GM21529 (cell line): ENCODE measurements at regions not wholly inside any gene's neighbourhood (a gene's known extent, or its start where the extent isn't known, plus 50 kb on each side); places are given as distances from the start of the nearest gene placed in this dataset.

Experiments used
- ATAC-seq: cut with Tn5 transposase; IDR thresholded peaks from one replicate; pipeline ENCODE4 v1.9.1; 2021; ENCODE audit not compliant: unreplicated experiment

DNA sequence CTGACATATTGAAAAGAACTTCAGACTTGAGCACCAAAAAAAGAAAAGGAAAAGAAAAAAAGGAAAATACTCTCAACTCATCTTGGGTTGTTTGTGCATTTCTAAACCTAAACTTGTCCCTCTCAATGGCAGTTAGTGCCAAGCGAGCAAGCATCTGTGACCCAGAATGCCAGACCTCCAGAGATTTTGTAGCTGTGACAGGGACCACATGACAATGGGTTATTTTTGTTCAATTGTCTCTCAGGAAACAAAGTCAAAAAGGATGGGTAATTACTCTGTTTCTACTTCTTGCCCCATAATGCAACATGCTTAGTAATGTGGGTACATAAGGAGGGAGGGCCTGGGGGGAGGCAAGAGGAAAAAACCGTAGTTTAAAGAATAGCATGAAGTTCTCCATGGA, 285.7 kb upstream of the RTL1 start:
- ATAC-seq = no peak

DNA sequence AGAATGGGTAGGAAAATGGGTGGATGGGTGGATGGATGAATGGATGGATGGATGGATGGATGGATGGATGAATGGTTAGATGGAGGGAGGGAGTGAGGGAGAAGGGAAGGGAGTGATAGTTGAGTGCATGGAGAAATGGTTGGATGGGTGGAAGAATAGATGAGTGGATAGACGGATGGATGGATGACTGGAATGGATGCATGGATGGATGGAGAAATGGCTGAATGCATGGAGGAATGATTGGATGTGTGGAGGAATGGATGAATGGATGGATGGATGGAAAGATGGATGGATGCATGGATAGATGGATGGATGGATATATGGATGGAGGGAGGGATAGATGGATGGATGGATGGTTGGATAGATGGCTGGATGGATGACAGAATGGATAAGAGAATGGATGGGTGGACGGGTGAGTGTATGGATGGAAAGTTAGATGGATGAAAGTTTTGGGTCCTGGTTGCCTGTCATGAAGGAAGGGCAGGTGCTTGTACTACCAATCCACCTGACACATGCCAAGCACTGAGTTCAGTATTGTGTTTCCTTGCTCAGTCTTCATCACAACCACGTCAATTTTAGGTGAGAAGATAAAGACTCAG, 286.5 kb upstream of the RTL1 start:
- no peak for ATAC-seq

DNA sequence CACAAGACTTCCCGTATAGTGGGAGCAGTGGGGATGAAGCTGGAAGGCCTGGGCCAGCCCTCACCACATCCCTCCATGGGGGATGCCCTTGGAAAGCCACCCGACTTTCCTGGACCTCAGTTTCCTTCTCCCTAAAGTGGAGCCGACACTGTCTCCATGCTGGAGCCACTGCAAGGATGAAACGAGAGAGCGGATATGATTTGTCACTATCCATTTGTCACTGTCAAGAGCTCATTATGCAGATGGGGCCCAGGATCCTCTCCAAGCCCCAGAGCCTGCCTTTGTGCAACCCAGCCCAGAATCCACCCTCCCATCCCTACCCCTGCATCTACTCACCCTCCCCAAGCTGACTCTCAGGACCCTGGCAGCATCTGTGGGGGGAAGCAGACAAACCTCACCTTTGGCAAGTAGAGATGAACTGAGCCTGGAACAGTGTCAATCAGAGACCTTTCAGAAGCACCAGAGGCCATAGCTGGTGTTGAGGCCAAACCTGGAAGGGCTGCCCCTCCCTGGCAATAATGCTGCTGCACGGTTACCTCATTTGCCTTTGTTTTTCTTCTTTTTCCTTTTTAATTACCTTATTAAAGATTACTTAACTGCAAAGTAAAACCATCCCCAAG, 287.7 kb upstream of the RTL1 start:
- no peak for ATAC-seq

DNA sequence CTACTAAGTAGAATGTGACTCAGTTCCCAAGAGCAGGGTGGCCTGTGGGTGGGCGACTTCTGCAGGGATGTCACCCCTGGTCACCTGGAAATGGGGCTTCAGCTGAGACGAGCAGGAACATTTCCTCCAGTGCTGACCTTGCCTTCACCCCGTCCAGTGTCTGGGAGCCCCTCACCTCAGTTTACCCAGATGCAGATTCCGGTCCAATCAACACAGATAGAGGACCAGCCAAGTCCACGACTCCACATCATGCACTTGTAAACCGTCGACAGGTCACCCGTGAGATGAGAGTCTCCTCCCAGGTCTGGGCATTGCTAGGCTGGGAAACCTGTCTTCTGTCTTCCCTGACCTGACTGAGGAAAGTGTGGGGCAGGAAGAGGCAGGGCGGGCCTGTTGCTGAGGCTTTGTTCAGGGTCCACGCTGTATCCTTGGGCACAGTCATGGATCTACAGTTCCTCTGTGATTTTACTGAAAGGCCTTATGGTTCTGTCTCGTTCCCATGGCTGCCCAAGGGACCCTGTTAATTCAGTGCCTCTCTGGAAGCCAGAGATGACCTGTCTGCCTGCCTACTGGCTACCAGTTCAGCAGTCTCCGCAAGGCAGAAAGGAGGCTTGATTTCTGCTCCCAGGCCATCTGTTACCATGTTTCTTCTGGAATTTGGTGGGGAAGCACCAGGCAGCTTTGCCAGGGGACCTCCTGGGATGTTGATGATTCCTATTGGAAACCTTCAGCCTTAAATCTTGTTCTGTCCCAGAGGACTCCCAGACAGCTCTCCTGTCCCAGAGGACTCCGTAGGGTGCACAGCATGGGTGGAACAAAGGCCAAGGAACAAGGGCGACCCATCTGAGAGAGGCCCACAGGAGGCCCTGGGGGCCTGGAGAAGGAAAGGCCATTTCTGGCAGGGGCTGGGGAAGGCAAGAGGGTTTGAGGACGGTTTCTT, 288.5 kb upstream of the RTL1 start:
- no peak for ATAC-seq

DNA sequence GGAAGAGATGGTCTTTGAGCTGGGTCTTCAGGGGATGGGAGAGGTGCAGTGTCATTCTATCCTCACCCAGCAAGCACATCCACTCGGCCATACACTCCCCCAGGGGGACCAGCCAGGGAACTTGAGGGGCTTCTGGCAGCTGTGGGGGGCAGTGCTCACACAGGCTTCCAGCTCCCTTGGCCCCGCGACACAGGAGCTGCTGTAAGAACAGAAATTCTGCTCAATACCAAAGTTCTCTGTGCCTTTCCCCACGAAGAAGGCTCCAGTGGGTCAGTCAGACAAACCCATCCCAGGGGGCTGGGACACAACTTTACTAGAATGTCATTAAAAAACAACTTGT, 289.1 kb upstream of the RTL1 start:
- ATAC-seq = no peak

DNA sequence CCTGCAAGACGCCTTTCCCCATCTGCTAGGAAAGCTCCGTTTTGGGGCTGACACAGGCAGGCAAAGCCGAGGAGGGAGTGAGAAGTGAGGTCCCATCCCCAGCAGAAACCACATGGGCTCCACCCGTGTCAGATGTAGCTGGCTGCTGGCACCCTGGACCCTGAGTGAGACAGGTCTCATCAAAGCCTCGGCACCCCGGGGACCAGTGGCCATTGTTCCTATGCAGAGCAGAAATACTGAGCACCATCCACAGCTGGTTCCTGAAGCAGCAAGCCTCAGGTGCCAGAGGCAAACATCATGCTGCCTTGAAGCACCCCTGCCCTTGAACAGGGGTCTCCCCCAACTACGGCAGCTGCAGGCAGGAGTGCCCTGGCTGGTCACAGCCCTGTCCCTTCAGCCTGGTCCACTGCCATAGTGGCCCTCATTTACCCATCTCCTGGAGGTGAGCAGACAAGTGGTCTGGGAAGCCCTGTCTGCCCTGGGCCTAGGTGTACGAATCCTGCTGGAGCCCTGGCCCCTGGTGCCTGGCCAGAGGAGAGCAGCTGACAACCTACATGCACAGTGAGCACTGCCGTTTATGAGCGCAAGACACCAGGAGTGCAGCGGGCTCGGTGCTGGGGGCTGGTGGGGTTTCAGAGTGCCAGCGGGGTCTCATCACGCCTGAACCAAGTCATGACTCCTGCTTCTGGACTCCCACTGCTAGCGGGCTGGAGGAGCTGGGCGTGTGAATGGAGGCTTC, 289.8 kb upstream of the RTL1 start:
- ATAC-seq = no peak

DNA sequence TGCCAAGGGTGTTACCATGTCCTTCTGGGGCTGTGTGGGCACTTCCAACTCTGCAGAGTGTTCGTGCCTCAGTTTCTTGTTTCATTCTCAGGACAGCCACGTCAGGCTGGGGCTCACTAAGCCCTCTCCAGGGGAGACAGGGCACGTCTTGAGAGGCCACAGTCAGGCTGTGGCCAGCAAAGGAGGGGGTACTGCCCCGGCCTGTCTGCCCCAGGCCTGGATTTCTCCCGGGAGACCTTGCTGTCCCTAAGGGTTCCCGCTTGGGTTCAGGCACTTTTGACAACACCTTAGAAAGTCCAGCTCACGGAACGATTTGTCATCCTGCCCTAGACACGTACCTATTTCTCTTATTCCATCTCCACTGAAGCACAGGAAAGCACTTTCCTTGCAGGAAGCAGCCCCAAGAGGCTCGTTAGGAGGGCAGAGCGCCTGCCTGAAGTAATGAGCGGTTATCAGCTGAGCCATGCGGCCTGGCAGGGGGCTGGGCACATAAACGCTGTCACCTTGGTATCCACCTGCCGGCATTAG, 290.4 kb upstream of the RTL1 start:
- no peak for ATAC-seq

DNA sequence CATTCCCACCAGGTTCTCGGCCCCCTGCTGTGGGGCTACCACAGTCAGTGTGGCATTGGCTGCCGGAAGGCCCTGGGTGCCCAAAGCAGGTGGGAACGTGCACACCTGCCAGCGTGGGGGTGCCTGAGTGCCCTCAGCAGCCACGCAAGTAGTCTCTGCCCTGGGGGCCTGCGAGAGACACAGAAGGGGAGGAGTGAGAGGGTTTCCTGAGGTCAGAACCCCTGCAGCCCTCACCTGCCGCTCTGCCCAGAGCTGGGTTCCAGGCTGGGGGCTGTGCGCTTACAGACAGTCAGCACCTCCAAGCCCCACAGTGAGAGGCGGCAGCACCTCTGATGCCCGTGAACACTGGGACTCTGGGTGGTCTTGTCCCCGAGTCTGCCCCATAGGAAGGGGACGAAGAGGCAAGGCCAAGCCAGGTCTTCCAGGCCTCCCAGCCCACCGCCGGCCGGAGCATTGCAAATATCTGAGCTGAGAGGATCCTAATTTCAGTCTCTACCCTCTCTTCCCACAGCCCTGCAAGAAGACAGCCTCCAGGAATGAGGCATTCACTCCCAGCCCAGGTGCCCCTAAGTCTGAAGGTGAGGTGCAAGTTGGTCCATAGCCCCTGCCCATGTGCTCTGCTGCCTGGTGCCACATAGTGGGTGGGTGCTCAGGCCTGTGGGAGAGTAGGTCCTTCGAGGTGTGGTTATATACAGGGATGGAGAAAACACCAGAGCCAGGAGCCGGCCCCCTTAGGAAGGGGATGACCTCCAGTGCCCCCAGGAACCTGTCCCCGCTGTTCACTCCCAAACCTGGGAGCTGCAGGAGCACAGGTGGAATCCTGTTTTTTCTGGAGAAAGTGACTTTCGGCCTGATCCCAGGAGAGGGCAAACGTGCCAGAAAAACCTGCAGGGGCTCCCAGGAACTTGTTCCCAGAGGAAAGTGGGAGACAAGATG, 291.1 kb upstream of the RTL1 start:
- no peak for ATAC-seq

DNA sequence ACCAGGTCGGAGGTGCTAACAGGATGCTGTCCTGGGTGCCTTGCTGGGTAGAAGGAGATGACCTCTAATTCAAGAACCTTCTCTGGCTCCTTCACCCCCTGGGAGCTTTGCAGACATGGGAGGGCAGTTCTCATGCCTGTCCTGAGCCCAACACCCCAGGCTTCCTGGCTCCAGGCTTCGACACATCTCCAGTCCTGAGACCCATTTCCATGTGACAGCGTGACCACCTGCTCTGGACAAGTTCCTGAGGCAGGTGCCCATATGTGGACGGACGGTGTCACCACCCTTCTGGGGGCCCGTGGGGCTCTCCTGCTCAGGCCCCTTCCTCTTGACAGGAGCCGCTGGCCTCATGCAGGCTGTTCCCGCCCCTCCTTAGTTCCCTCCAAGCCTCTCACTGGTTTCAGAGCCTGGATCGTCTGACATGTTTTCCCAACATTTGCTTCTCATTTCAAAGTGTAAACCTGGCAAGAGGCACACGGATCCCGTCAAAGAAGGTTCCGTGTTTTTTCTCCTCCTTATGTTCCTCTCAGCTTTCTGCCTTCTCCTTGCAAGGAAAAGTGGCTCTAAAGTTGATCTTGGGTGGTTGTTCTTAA, 291.9 kb upstream of the RTL1 start:
- ATAC-seq = no peak

DNA sequence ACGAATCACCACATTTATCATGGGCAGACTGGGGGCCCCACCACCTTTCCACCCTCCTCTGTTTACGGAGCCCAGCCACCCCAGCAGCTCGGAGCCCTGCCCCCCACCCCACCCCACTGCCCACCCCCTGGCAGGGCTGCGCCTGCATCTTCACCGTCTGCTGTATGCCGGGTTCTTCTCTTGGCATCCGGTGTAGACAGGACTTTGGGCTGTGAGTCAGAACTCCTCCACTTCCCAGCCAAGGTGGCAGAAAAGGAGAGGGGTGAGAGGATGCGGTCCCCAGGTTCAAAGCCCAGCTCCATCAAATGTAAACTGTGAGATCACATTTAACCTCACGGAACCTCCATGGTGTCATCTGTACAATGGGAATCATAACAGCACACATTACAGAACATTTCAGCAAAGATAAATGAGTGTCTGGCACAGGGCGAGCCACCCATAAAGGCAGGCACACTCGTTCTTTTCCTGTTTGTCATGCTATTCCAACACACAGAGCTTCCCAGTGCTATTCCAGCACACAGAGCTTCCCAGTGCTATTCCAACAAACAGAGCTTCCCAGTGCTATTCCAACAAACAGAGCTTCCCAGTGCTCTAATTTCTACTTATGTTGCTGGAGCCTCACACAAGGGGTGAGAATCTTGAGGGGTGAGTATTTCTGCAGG, 292.7 kb upstream of the RTL1 start:
- ATAC-seq = no peak

DNA sequence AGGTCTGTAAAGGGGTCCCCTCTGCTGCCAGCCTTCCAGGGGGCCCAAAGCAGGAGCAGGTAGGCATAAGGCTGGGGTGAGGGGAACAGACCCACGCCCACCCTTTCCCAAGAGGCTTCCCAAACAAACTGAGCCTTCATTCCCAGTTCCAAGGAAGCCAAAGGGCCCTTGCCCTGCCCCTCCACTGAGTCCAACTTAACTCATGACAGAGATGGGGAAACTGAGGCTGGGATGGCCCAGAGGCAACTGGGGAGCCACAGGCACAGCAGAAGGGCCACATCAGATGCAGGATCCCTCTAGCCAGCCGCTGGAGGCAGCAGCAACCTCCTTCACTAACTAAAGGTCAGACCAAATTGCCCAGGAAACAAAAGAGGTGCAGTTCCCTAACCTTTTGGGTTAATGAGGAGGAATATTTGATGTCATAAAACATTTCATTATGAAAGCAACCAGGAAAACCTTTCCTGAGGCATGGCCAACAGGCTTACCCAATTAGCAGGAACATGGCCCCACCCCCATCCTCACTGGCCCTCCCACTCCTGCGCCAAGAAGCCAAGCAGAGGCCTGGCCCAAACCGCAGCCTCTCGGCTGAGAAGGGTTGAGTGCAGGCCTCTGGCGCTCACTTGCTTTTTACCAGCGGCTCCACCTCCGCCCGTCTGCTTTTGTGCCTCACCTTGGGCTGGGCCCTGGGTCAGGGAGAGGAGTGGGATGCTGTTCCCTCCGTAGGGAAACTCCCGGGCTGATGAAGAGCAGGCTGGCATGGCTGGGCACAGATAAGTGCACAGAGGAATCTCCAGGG, 293.5 kb upstream of the RTL1 start:
- ATAC-seq = no peak

DNA sequence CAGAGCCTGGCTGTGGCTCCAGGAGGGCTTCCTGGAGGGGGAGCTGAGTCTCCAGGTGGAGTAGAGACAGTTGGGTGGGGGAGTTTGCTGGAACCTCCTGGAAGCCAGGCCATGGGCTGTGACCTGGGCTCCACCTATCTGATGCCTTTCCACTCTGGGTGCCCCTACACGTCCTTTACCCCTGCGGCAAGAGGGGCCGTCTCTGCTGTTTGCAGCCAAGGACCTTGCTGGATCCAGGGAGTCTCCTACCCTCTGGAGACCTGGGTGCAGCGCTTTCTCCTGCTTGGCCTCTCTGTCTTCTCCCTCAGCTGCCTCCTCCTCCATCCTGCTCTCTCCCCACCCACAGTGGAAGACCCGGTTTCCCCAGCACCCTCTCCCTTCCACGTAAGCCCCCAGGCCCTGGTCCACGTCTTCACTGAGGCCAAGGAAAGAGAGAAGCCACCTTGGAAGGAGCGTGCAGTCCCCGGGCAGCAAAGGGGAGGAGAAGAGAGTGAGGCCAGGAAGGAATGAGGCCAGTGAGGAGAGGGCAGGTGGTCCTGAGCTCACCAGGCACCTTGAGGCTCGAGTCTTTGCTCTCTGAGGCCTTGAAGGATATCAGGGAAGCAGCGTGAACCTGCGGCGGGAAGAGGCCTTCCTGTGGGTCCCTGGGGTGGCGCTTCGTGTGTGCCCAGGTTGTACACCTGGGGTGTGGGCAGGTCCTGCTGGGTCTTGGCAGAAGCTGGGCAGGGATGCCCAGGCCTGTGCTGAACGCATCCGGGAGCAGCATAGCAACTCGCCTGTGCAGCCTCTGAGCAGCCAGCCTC, 294.3 kb upstream of the RTL1 start:
- ATAC-seq = no peak

DNA sequence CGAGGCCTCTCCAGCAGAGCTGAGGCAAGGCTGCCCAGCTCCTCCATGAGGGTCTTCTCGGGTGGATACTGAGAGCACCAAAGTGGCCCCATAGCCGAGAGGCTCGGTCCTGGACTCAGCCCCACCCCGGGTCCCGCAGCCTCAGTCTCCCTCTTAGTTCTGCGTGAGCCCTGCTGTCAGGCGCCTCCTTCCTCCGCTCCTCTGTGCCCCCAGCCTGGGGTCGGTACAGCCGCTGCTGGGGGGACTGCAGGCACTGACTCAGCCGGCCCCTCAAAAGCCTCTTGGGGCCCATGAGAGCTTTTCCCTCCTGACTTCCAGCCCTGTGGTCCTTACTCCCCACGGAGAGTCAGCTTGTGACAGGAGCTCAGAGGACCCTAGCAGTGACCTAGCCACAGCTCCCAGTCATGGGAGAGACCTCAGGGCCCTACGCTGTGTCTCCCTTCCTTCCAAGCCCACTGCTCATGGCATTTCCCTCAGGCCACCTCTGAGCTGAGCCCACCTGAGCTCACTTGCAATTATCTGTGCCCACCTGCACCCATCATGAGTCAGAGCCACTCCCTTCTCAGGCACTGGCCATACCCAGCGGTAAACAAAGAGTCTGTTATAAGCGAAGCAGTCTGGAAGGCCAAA, 295.0 kb upstream of the RTL1 start:
- no peak for ATAC-seq

DNA sequence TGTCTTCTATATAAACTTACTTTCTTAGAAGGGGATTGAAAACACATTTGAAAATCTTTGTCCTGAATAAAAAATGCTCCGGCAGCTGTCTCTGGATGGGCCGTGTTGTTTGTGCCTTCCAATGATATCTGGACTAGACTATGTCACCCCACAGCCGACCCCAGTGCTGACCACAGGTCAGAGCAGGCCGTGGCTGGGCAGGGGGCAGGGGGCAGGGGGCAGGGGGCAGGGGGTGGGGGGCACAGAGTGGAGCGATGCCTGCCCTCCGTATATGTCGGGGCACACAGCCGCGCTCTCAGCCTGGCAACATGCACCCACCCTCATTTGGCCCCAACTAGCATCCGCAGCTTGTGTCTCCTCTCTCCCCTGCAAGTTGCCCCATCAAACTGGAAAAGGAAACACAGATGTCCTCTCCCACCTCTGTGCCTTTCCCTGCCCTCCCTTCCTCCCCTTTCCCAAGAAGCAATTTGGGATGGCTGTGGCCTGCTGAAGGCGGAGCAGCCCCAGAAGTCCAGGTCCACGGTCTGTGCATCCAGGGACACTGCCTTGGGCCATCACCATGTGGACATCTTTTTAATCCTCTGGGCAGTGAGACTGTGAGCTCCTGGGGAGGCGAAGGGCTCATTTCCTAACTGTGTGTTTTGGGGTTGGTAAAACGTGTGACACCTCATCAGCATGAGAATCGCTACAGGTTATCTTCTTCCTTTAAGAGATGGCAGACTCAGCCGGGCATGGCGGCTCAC, 295.7 kb upstream of the RTL1 start:
- ATAC-seq = no peak

DNA sequence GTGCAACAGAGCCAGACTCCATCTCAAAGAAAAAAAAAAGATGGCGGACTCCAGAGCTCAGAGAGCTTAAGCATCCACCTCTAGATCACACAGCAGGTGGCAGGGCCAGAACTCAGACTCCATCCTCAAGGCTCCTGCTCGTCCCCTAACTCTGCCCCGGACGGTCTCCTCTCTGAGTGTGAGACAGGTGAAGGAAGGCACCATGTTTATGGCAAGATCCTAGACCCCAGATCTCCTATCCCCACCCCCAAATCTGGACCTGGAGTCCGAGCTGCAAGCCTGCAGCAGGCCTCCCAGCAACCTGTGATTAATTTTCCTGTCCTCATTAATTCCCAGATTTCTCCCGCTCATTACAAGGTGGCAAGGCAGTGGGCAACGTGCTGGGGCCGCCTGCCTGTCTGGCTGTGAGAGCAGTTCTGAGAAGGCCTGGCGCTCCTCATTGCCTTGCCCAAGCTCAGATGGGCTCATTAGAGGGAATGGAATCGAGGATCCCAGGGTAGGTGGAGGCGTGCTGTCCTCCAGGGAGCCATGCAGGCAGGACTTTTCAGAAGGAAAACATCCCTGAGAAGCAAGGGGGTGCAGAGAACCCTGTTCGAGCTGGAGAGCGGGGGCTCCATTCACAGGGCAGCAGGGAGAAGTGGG, 296.6 kb upstream of the RTL1 start:
- no peak for ATAC-seq
